ENCODE measurements at regions not wholly inside any gene's neighbourhood (a gene's known extent, or its start where the extent isn't known, plus 50 kb on each side); places are given as distances from the start of the nearest gene placed in this dataset.
A peak's percentile ranks its signal among the peaks of the same experiment; 100 is the strongest.
"Not testable (repeated sequence)": the region's sequence is repeated elsewhere in the genome, so short reads cannot be mapped to it uniquely, and the experiment has no call there.

DNA sequence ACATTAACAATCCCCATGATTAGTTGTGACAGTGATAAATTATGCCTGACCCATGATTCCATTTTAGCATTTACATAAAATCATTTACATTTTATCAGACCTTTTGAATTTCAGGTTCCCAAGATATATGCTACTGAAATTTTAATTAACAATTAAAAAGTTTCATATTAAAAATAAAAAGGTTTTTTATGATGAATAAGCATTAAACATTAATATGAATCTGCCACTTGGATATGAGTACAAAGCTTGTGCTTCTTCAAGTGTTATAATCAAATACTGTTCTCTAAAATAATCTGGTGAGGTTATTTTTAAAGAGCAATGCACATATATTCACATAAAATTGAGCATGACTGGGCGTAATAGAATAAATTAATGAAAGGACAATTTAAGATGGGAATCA is 1218.0 kb downstream of the CNTNAP5 start:
- Mint-ChIP-seq H3K27me3 (ENCODE audit: insufficient read depth, unreplicated experiment) (peaks cover 7% of the 10 kb centered on the region), H3K36me3 (ENCODE audit: insufficient read depth, unreplicated experiment) (no peaks in the 10 kb centered on the region), H3K4me3 (ENCODE audit: unreplicated experiment) (no peak overlapping the region), H3K27ac (ENCODE audit: low read depth, unreplicated experiment) (no peak overlapping the region), H3K9me3 (ENCODE audit: unreplicated experiment) (no peaks in the 10 kb centered on the region), H3K4me1 (ENCODE audit: insufficient read depth, unreplicated experiment) (no peaks in the 10 kb centered on the region)
- intact Hi-C loops (cut with micrococcal nuclease), result no loop called here
- BruUV-seq (replicated peaks), result no TSS peak
- CTCF ChIA-PET, result no interaction called here
- TF ChIP-seq, protein P1, sequence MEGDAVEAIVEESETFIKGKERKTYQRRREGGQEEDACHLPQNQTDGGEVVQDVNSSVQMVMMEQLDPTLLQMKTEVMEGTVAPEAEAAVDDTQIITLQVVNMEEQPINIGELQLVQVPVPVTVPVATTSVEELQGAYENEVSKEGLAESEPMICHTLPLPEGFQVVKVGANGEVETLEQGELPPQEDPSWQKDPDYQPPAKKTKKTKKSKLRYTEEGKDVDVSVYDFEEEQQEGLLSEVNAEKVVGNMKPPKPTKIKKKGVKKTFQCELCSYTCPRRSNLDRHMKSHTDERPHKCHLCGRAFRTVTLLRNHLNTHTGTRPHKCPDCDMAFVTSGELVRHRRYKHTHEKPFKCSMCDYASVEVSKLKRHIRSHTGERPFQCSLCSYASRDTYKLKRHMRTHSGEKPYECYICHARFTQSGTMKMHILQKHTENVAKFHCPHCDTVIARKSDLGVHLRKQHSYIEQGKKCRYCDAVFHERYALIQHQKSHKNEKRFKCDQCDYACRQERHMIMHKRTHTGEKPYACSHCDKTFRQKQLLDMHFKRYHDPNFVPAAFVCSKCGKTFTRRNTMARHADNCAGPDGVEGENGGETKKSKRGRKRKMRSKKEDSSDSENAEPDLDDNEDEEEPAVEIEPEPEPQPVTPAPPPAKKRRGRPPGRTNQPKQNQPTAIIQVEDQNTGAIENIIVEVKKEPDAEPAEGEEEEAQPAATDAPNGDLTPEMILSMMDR (IDR thresholded peaks at IDR 0.05; ENCODE audit: unreplicated experiment), result no peak
- DNase-seq (ENCODE audit: unreplicated experiment), result no peak
- POLR2A ChIA-PET, result no interaction called here

DNA sequence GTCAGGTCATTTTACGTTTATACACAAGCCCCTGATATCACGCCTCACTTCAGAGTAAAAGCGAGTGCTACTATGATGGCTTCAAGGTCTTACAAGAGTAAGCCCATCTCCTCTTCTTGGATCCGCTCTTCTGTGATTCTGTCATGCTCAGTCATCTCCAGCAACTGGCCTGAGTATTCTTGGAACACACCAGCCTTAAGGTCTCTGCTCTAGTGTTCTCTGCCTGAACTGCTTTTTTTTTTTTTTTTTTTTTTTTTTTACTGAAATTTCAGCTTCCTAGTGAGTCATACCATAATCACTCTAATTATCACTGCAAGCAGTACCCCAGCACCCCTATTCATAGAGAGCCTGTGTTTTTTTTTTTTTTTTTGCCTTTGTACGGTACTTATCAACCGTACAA is 1228.9 kb downstream of the CNTNAP5 start:
- Mint-ChIP-seq H3K4me3 (ENCODE audit: unreplicated experiment) (no peak overlapping the region), H3K27ac (ENCODE audit: low read depth, unreplicated experiment) (no peak overlapping the region), H3K36me3 (ENCODE audit: insufficient read depth, unreplicated experiment) (no peaks in the 10 kb centered on the region), H3K4me1 (ENCODE audit: insufficient read depth, unreplicated experiment) (no peaks in the 10 kb centered on the region), H3K9me3 (ENCODE audit: unreplicated experiment) (peaks cover under 1% of the 10 kb centered on the region), H3K27me3 (ENCODE audit: insufficient read depth, unreplicated experiment) (no peaks in the 10 kb centered on the region)
- intact Hi-C loops (cut with micrococcal nuclease), result no loop called here
- DNase-seq (ENCODE audit: unreplicated experiment), result peak; percentile 9
- TF ChIP-seq, protein P1 (IDR thresholded peaks at IDR 0.05; ENCODE audit: unreplicated experiment), result no peak
- CTCF ChIA-PET, result interaction anchor here (0.7 kb wide), 1 partner anchor 20 kb away, joined by 3 read pairs; no protein-coding TSS in a partner anchor
- POLR2A ChIA-PET, result no interaction called here
- no TSS peak for BruUV-seq (replicated peaks)

DNA sequence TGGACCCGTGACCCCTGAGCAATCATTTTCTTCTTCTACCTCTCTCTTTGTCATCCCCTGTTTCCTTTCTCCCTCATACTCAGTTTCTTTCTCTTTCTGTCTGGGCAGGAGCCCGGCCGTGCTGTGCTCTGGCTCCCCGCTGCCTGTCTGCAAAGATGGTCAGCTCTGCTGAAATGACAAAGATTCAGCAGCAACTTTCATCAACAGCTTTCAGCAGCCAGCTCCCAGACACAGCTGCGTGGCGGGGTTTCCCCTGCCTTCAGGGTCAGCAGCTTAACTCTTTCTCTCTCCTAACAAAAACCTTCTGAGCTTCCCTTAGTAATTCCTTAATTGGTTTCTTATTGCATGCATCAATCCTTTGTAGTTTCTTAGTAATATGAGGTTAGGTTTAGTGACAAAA is 1234.4 kb downstream of the CNTNAP5 start:
- BruUV-seq (replicated peaks), result no TSS peak
- no peak overlapping the region for H3K27ac Mint-ChIP-seq (ENCODE audit: low read depth, unreplicated experiment)
- TF ChIP-seq, protein P1 (IDR thresholded peaks at IDR 0.05; ENCODE audit: unreplicated experiment), result no peak
- H3K9me3 Mint-ChIP-seq (ENCODE audit: unreplicated experiment), result peaks cover 8% of the 10 kb centered on the region
- no peaks in the 10 kb centered on the region for H3K27me3 Mint-ChIP-seq (ENCODE audit: insufficient read depth, unreplicated experiment)
- intact Hi-C loops (cut with micrococcal nuclease), result no loop called here
- H3K4me3 Mint-ChIP-seq (ENCODE audit: unreplicated experiment), result no peak overlapping the region
- H3K36me3 Mint-ChIP-seq (ENCODE audit: insufficient read depth, unreplicated experiment), result no peaks in the 10 kb centered on the region
- ChIA-PET CTCF (interaction anchor here (0.5 kb wide), 1 partner anchor 1436 kb away, joined by 4 read pairs; no protein-coding TSS in a partner anchor), POLR2A (no interaction called here)
- H3K4me1 Mint-ChIP-seq (ENCODE audit: insufficient read depth, unreplicated experiment), result peaks cover 5% of the 10 kb centered on the region
- no peak for DNase-seq (ENCODE audit: unreplicated experiment)

DNA sequence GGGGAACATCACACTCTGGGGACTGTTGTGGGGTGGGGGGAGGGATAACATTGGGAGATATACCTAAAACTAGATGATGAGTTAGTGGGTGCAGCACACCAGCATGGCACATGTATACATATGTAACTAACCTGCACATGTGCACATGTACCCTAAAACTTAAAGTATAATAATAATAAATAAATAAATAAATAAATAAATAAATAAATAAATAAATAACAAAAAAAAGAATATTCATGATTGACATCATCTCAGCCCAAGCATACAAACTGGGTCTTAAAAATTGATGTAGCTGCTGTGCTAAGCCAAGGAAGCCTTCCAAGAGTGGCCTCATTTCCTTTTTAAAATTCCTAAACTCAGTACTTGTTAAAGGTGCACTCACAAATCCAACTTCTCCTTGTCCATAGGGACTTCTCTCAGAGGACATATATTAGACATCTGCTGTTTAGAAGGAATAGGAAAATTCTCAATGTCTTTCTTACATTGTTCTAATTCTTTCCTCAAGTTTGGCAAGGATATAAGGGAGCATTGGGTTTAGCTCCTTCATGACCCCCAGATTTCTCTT is 1235.4 kb downstream of the CNTNAP5 start:
- BruUV-seq (replicated peaks); DNase-seq (ENCODE audit: unreplicated experiment); H3K27ac Mint-ChIP-seq (ENCODE audit: low read depth, unreplicated experiment); H3K27me3 Mint-ChIP-seq (ENCODE audit: insufficient read depth, unreplicated experiment); H3K4me1 Mint-ChIP-seq (ENCODE audit: insufficient read depth, unreplicated experiment); H3K36me3 Mint-ChIP-seq (ENCODE audit: insufficient read depth, unreplicated experiment); CTCF ChIA-PET; intact Hi-C loops (cut with micrococcal nuclease); POLR2A ChIA-PET; H3K4me3 Mint-ChIP-seq (ENCODE audit: unreplicated experiment); H3K9me3 Mint-ChIP-seq (ENCODE audit: unreplicated experiment): not testable (repeated sequence)

DNA sequence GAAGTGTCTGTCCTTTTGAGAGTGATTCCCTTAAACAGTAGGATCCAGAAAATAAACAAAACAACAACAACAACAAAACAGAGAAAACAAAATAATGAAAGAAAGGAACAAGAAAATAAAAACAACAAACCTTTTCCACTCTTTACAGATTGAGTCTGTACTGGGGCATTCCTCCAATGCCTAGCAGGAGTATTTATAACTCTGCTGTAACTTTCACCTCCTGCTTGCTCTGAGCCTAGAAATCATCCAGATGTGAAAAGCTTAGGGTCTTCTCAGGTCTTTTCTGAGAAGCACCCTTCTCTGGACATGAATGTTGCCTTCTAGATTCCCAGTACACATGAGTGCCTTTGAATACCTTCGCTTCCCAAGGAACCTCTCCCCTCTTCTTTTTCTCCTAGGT is 1239.4 kb downstream of the CNTNAP5 start:
- H3K27me3 Mint-ChIP-seq (ENCODE audit: insufficient read depth, unreplicated experiment), result no peaks in the 10 kb centered on the region
- ChIA-PET CTCF (interaction anchor here (0.6 to 1.4 kb wide), 3 partner anchors 13 to 75 kb away, joined by 3 to 6 read pairs (median 3); no protein-coding TSS in a partner anchor), POLR2A (no interaction called here)
- no peak for DNase-seq (ENCODE audit: unreplicated experiment)
- no TSS peak for BruUV-seq (replicated peaks)
- H3K36me3 Mint-ChIP-seq (ENCODE audit: insufficient read depth, unreplicated experiment), result no peaks in the 10 kb centered on the region
- H3K4me1 Mint-ChIP-seq (ENCODE audit: insufficient read depth, unreplicated experiment), result peaks cover 2% of the 10 kb centered on the region
- H3K27ac Mint-ChIP-seq (ENCODE audit: low read depth, unreplicated experiment), result no peak overlapping the region
- H3K9me3 Mint-ChIP-seq (ENCODE audit: unreplicated experiment), result peaks cover 3% of the 10 kb centered on the region
- intact Hi-C loops (cut with micrococcal nuclease), result no loop called here
- H3K4me3 Mint-ChIP-seq (ENCODE audit: unreplicated experiment), result no peak overlapping the region
- TF ChIP-seq, protein P1 (IDR thresholded peaks at IDR 0.05; ENCODE audit: unreplicated experiment), result no peak

All from MCF 10A (cell line).